MM.1S (cell line): ENCODE measurements at regions not wholly inside any gene's neighbourhood (a gene's known extent, or its start where the extent isn't known, plus 50 kb on each side); places are given as distances from the start of the nearest gene placed in this dataset.

ENCODE experiments used
- DNase-seq: peaks from one replicate; pipeline ENCODE4 v3.0.0-alpha.2; 2015
- H2AFZ ChIP-seq: fragments of 300-600 bp; sonication (generic); 2 replicates; pipeline ENCODE4 v1.6.0; 2016; ENCODE audit warnings: antibody characterized with exemption, low read length
- H3F3A ChIP-seq: fragments of 300-600 bp; sonication (generic); 2 replicates; pipeline ENCODE4 v1.6.1; 2016; ENCODE audit warnings: mild to moderate bottlenecking, antibody characterized with exemption, low read length, moderate library complexity, mixed read lengths; ENCODE audit not compliant: insufficient read depth
- H3K27ac ChIP-seq: fragments of 300-600 bp; sonication (generic); 2 replicates; pipeline ENCODE4 v1.5.1; 2016; ENCODE audit warnings: mild to moderate bottlenecking, low read length
- H3K27me3 ChIP-seq: fragments of 300-600 bp; sonication (generic); replicated peaks from 2 replicates; pipeline ENCODE4 v1.6.0; 2016; ENCODE audit warnings: low read length; ENCODE audit not compliant: insufficient read depth
- H3K36me3 ChIP-seq: fragments of 300-600 bp; sonication (generic); replicated peaks from 2 replicates; pipeline ENCODE4 v1.6.1; 2016; ENCODE audit warnings: mild to moderate bottlenecking, low read length, mixed read lengths; ENCODE audit not compliant: insufficient read depth
- H3K4me1 ChIP-seq: fragments of 300-600 bp; sonication (generic); 2 replicates; pipeline ENCODE4 v1.6.1; 2016; ENCODE audit warnings: low read length, mixed read lengths
- H3K4me2 ChIP-seq: fragments of 300-600 bp; sonication (generic); 2 replicates; pipeline ENCODE4 v1.6.0; 2016; ENCODE audit warnings: low read depth, low read length
- H3K4me3 ChIP-seq: fragments of 300-600 bp; sonication (generic); 2 replicates; pipeline ENCODE4 v1.5.1; 2016; ENCODE audit warnings: low read length, mixed read lengths
- H3K79me2 ChIP-seq: fragments of 300-600 bp; sonication (generic); 2 replicates; pipeline ENCODE4 v1.6.1; 2016; ENCODE audit warnings: mixed run types, low read length, mixed read lengths
- H3K9ac ChIP-seq: fragments of 300-600 bp; sonication (generic); 2 replicates; pipeline ENCODE4 v1.6.1; 2016; ENCODE audit warnings: low read length, mixed read lengths
- H3K9me2 ChIP-seq: fragments of 300-600 bp; sonication (generic); replicated peaks from 2 replicates; pipeline ENCODE4 v1.6.1; 2016; ENCODE audit warnings: mild to moderate bottlenecking, low read length, mixed read lengths; ENCODE audit not compliant: insufficient read depth
- H3K9me3 ChIP-seq: fragments of 300-600 bp; sonication (generic); replicated peaks from 2 replicates; pipeline ENCODE4 v1.6.1; 2016; ENCODE audit warnings: mild to moderate bottlenecking, low read length, mixed read lengths; ENCODE audit not compliant: insufficient read depth
- H4K20me1 ChIP-seq: fragments of 300-600 bp; sonication (generic); 2 replicates; pipeline ENCODE4 v1.6.1; 2016; ENCODE audit warnings: mild to moderate bottlenecking, low read length, moderate library complexity, mixed read lengths; ENCODE audit not compliant: insufficient read depth
- CTCF ChIP-seq: fragments of 300-600 bp; sonication (generic); IDR thresholded peaks from 2 replicates; pipeline ENCODE4 v1.5.1; 2016; ENCODE audit warnings: antibody characterized with exemption, low read length, mixed read lengths
- EZH2 ChIP-seq: fragments of 300-600 bp; sonication (generic); optimal IDR thresholded peaks from 2 replicates; pipeline ENCODE3; 2017; ENCODE audit warnings: low read depth, mild to moderate bottlenecking, antibody characterized with exemption, low read length, mixed read lengths
- EZH2phosphoT487 ChIP-seq: fragments of 300-600 bp; sonication (generic); IDR thresholded peaks from 2 replicates; pipeline ENCODE4 v1.6.1; 2018; ENCODE audit warnings: antibody characterized with exemption, low read length

GRCh38 chr3:106620646-106621045, 751.8 kb upstream of the CBLB start:
- Histone ChIP-seq H3K4me1 (no peaks in the 10 kb centered on the region), H3F3A (no peaks in the 10 kb centered on the region), H3K9me3 (no peaks in the 10 kb centered on the region), H3K27me3 (no peaks in the 10 kb centered on the region), H4K20me1 (no peaks in the 10 kb centered on the region), H3K27ac (no peak overlapping the region), H3K9me2 (no peaks in the 10 kb centered on the region), H3K79me2 (no peaks in the 10 kb centered on the region), H3K36me3 (no peaks in the 10 kb centered on the region), H2AFZ (no peak overlapping the region), H3K4me3 (no peak overlapping the region), H3K9ac (no peak overlapping the region), H3K4me2 (no peak overlapping the region)
- DNase-seq, result no peak
- no peak for TF ChIP-seq EZH2
- TF ChIP-seq CTCF, result no peak
- no peak for TF ChIP-seq EZH2phosphoT487

- TF ChIP-seq CTCF, result no peak
- TF ChIP-seq EZH2, result no peak
- TF ChIP-seq EZH2phosphoT487, result no peak
- no peak for DNase-seq
Measured at GRCh38 chr3:106624154-106624553, 753.1 kb upstream of the CCDC54 start.

GRCh38 chr3:106628407-106628806, 748.8 kb upstream of the CCDC54 start:
- H4K20me1 ChIP-seq, result no peaks in the 10 kb centered on the region
- no peak overlapping the region for H3K9ac ChIP-seq
- no peaks in the 10 kb centered on the region for H3K9me3 ChIP-seq
- H3K4me3 ChIP-seq, result no peak overlapping the region
- TF ChIP-seq EZH2 (no peak), CTCF (no peak), EZH2phosphoT487 (no peak)
- H3K79me2 ChIP-seq, result no peaks in the 10 kb centered on the region
- no peaks in the 10 kb centered on the region for H3K36me3 ChIP-seq
- no peak overlapping the region for H3K4me2 ChIP-seq
- DNase-seq, result no peak
- no peaks in the 10 kb centered on the region for H3F3A ChIP-seq
- H3K4me1 ChIP-seq, result no peaks in the 10 kb centered on the region
- no peak overlapping the region for H2AFZ ChIP-seq
- no peak overlapping the region for H3K27ac ChIP-seq
- H3K27me3 ChIP-seq, result no peaks in the 10 kb centered on the region
- H3K9me2 ChIP-seq, result no peaks in the 10 kb centered on the region

More at GRCh38 chr3:106624154-106624553, 753.1 kb upstream of the CCDC54 start:
- Histone ChIP-seq H4K20me1 (no peaks in the 10 kb centered on the region), H3K36me3 (no peaks in the 10 kb centered on the region), H2AFZ (no peak overlapping the region), H3K27ac (no peak overlapping the region), H3K27me3 (no peaks in the 10 kb centered on the region), H3F3A (no peaks in the 10 kb centered on the region), H3K9ac (no peak overlapping the region), H3K4me2 (no peak overlapping the region), H3K9me3 (no peaks in the 10 kb centered on the region), H3K4me1 (no peaks in the 10 kb centered on the region), H3K9me2 (no peaks in the 10 kb centered on the region), H3K79me2 (no peaks in the 10 kb centered on the region), H3K4me3 (no peak overlapping the region)
